Liver (tissue), 8 donors: ENCODE measurements at regions not wholly inside any gene's neighbourhood (a gene's known extent, or its start where the extent isn't known, plus 50 kb on each side); places are given as distances from the start of the nearest gene placed in this dataset.

Source experiments
- DNase-seq: peaks from one replicate; pipeline ENCODE4 v3.0.0-alpha.2; 2017; ENCODE audit warnings: low spot score
- H3K27ac ChIP-seq, 2 donors: one replicate each; pipeline ENCODE4 v1.7.0; 2013; ENCODE audit warnings: inconsistent platforms in 2 of 2, low read length in 2 of 2, control low read depth in 1 of 2, low read depth in 1 of 2, mild to moderate bottlenecking in 1 of 2
- H3K27me3 ChIP-seq, 4 donors: one replicate each; pipeline versions ENCODE4 v1.6.1 to v1.7.0; 2013; ENCODE audit warnings: low read length in 3 of 4, inconsistent platforms in 1 of 4, mild to moderate bottlenecking in 1 of 4, moderate library complexity in 1 of 4; ENCODE audit not compliant: control insufficient read depth in 4 of 4, insufficient read depth in 4 of 4
- H3K36me3 ChIP-seq, 4 donors: one replicate each; pipeline versions ENCODE4 v1.6.1 to v1.7.0; 2013; ENCODE audit warnings: low read length in 3 of 4, mild to moderate bottlenecking in 3 of 4, low read depth in 1 of 4, moderate library complexity in 1 of 4; ENCODE audit not compliant: control insufficient read depth in 4 of 4, insufficient read depth in 3 of 4
- H3K4me1 ChIP-seq, 4 donors: one replicate each; pipeline versions ENCODE4 v1.6.1 to v1.7.0; 2013; ENCODE audit warnings: low read length in 3 of 4, mild to moderate bottlenecking in 3 of 4, moderate library complexity in 1 of 4; ENCODE audit not compliant: control insufficient read depth in 4 of 4, insufficient read depth in 4 of 4
- H3K4me3 ChIP-seq, 3 donors: one replicate each; pipeline versions ENCODE4 v1.6.1 to v1.7.0; 2013; ENCODE audit warnings: low read length in 3 of 3, control low read depth in 1 of 3, low read depth in 1 of 3, mild to moderate bottlenecking in 1 of 3
- H3K9ac ChIP-seq, 2 donors: one replicate each; pipeline ENCODE4 v1.7.0; 2013; ENCODE audit warnings: low read length in 2 of 2, mild to moderate bottlenecking in 2 of 2, moderate library complexity in 2 of 2, control low read depth in 1 of 2, low read depth in 1 of 2
- H3K9me3 ChIP-seq, 4 donors: one replicate each; pipeline versions ENCODE4 v1.6.1 to v1.7.0; 2013; ENCODE audit warnings: low read length in 3 of 4; ENCODE audit not compliant: control insufficient read depth in 4 of 4
- EGR1 ChIP-seq, 2 donors: IDR thresholded peaks; 2 replicates each; pipeline ENCODE4 v1.6.1; 2016 to 2018; ENCODE audit warnings: antibody characterized with exemption in 2 of 2, low read depth in 2 of 2
- FOXA1 ChIP-seq: IDR thresholded peaks from 2 replicates; pipeline ENCODE4 v1.6.1; 2016; ENCODE audit warnings: antibody characterized with exemption
- FOXA2 ChIP-seq: IDR thresholded peaks from 2 replicates; pipeline ENCODE4 v1.6.1; 2016; ENCODE audit warnings: antibody characterized with exemption
- GABPA ChIP-seq, 2 donors: IDR thresholded peaks in 1 of 2; conservative IDR thresholded peaks in 1 of 2; 2 replicates each; pipeline ENCODE4 v1.6.1; 2016; ENCODE audit warnings: antibody characterized with exemption in 2 of 2, mild to moderate bottlenecking in 1 of 2, moderate library complexity in 1 of 2
- HNF4A ChIP-seq, 2 donors: conservative IDR thresholded peaks; 2 replicates each; pipeline ENCODE4 v1.6.1; 2016; ENCODE audit warnings: antibody characterized with exemption in 2 of 2, mild to moderate bottlenecking in 2 of 2
- HNF4G ChIP-seq: IDR thresholded peaks from 2 replicates; pipeline ENCODE4 v1.6.1; 2016; ENCODE audit warnings: antibody characterized with exemption
- JUND ChIP-seq, 2 donors: IDR thresholded peaks; 2 replicates each; pipeline ENCODE4 v1.6.1; 2016; ENCODE audit warnings: antibody characterized with exemption in 2 of 2
- NR2F2 ChIP-seq: IDR thresholded peaks from 2 replicates; pipeline ENCODE4 v1.6.1; 2016; ENCODE audit warnings: antibody characterized with exemption
- RAD21 ChIP-seq, 2 donors: IDR thresholded peaks; 2 replicates each; pipeline ENCODE4 v1.6.1; 2016; ENCODE audit warnings: antibody characterized with exemption in 2 of 2, mild to moderate bottlenecking in 2 of 2
- RXRA ChIP-seq, 2 donors: IDR thresholded peaks; 2 replicates each; pipeline ENCODE4 v1.6.1; 2017 to 2018; ENCODE audit warnings: antibody characterized with exemption in 2 of 2, mild to moderate bottlenecking in 1 of 2
- SP1 ChIP-seq: IDR thresholded peaks from 2 replicates; pipeline ENCODE4 v1.6.1; 2018; ENCODE audit warnings: antibody characterized with exemption, mild to moderate bottlenecking
- TAF1 ChIP-seq: conservative IDR thresholded peaks from 2 replicates; pipeline ENCODE4 v1.6.1; 2016; ENCODE audit warnings: antibody characterized with exemption, mild to moderate bottlenecking
- YY1 ChIP-seq: IDR thresholded peaks from 2 replicates; pipeline ENCODE4 v1.6.1; 2016; ENCODE audit warnings: antibody characterized with exemption, mild to moderate bottlenecking
- WGBS: extraction: QIAGEN DNeasy Blood & Tissue Kit; methylation state at CpG from one replicate; pipeline ENCODE4 v1.1.7; 2013; 5-methylcytosine and 5-hydroxymethylcytosine counted together
- TF ChIP-seq, protein P1 (sequence below): IDR thresholded peaks from 2 replicates; pipeline ENCODE4 v1.6.1; 2016; ENCODE audit warnings: antibody characterized with exemption, mild to moderate bottlenecking
- TF ChIP-seq, protein P2 (sequence below): IDR thresholded peaks from 2 replicates; pipeline ENCODE4 v1.6.1; 2016; ENCODE audit warnings: antibody characterized with exemption
- TF ChIP-seq, protein P3 (sequence below): fragments of 150-350 bp; IDR thresholded peaks from 2 replicates; pipeline ENCODE4 v1.5.1; 2017; ENCODE audit warnings: improper control_type of control experiment, low read depth, low read length; ENCODE audit not compliant: missing input control
- TF ChIP-seq, protein P4 (sequence below): IDR thresholded peaks from 2 replicates; pipeline ENCODE4 v1.6.1; 2016; ENCODE audit warnings: antibody characterized with exemption
- TF ChIP-seq, protein P5 (sequence below): IDR thresholded peaks from 2 replicates; pipeline ENCODE4 v1.6.1; 2016; ENCODE audit warnings: antibody characterized with exemption
- donor health status: healthy.
- donor health status: healthy.
- donor health status: healthy.
- donor health status: healthy.
- donor health status: healthy.

DNA sequence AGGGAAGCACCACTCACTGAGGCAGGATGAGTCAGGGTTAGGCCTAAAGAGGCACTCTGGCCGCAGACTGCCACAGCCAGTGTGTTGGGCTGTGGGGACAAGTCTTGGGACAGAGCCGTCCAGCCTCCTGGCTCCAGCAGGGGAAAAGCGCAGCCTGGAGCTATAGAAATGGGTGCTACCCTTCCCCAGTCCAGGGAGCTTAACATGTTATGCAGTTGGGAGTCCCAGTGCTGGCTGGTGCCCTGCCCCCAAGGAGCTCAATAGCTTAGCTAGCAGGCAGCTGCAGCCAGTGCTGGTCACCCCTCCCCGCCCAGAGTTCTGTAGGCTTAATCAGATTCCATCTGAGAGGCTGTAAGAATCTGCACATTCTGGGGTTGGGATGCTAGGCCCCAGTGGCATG lies 399.6 kb upstream of the TUSC1 start:
- DNase-seq = no peak
- WGBS = 72% methylated on average over 4 of the region's 4 CpGs

DNA sequence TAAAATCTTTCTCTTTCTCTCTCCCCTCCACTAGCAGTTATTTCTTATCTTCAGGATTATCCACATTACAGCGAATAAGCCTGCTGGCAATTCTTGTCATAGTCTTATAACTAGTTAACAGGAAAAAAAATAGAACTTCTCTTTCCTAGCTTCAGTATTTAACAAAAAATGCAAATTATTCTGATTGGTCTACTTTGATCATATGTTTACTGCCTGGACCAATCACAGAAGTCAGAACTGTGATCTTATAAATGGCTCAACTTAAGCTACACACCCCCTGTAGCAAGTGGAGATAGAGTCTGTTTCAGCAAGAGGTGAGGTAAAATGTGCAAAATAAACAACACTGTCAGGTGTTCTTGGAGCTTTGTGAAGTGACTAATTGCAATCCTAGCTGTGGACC lies 389.4 kb upstream of the TUSC1 start:
- H3K36me3 ChIP-seq = no peaks in the 10 kb centered on the region
- no peak overlapping the region for H3K9ac ChIP-seq
- no peaks in the 10 kb centered on the region for H3K4me1 ChIP-seq
- H3K27me3 ChIP-seq = no peaks in the 10 kb centered on the region
- H3K4me3 ChIP-seq = no peak overlapping the region
- WGBS = 77% methylated on average over 1 of the region's 1 CpG
- no peaks in the 10 kb centered on the region for H3K9me3 ChIP-seq
- DNase-seq = no peak
- H3K27ac ChIP-seq = no peak overlapping the region
- TF ChIP-seq, protein P1, sequence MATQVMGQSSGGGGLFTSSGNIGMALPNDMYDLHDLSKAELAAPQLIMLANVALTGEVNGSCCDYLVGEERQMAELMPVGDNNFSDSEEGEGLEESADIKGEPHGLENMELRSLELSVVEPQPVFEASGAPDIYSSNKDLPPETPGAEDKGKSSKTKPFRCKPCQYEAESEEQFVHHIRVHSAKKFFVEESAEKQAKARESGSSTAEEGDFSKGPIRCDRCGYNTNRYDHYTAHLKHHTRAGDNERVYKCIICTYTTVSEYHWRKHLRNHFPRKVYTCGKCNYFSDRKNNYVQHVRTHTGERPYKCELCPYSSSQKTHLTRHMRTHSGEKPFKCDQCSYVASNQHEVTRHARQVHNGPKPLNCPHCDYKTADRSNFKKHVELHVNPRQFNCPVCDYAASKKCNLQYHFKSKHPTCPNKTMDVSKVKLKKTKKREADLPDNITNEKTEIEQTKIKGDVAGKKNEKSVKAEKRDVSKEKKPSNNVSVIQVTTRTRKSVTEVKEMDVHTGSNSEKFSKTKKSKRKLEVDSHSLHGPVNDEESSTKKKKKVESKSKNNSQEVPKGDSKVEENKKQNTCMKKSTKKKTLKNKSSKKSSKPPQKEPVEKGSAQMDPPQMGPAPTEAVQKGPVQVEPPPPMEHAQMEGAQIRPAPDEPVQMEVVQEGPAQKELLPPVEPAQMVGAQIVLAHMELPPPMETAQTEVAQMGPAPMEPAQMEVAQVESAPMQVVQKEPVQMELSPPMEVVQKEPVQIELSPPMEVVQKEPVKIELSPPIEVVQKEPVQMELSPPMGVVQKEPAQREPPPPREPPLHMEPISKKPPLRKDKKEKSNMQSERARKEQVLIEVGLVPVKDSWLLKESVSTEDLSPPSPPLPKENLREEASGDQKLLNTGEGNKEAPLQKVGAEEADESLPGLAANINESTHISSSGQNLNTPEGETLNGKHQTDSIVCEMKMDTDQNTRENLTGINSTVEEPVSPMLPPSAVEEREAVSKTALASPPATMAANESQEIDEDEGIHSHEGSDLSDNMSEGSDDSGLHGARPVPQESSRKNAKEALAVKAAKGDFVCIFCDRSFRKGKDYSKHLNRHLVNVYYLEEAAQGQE = no peak
- TF ChIP-seq RXRA (IDR thresholded peaks at IDR 0.05) (no peak), FOXA2 (no peak), TAF1 (no peak)

More for the DNA sequence above, 399.6 kb upstream of the TUSC1 start:
- no peak overlapping the region for H3K4me3 ChIP-seq
- H3K9ac ChIP-seq = no peak overlapping the region
- no peaks in the 10 kb centered on the region for H3K27me3 ChIP-seq
- H3K4me1 ChIP-seq = no peaks in the 10 kb centered on the region
- H3K9me3 ChIP-seq = peaks cover 0 to 19% (median 1%) of the 10 kb centered on the region in 4 donors
- H3K27ac ChIP-seq = no peak overlapping the region
- no peaks in the 10 kb centered on the region for H3K36me3 ChIP-seq
- TF ChIP-seq FOXA1 (no peak), JUND (IDR thresholded peaks at IDR 0.05) (no peak), RAD21 (IDR thresholded peaks at IDR 0.05) (no peak), RXRA (IDR thresholded peaks at IDR 0.05) (no peak), FOXA2 (no peak), EGR1 (IDR thresholded peaks at IDR 0.05; ENCODE audit: low read depth in 2 of 2) (no peak), TAF1 (no peak), SP1 (no peak), NR2F2 (no peak), GABPA (IDR thresholded peaks at IDR 0.05 in 1 of 2, conservative IDR thresholded peaks at IDR 0.05 in 1 of 2) (no peak), HNF4G (no peak), YY1 (no peak), HNF4A (conservative IDR thresholded peaks at IDR 0.05) (no peak)
- TF ChIP-seq, protein P2, sequence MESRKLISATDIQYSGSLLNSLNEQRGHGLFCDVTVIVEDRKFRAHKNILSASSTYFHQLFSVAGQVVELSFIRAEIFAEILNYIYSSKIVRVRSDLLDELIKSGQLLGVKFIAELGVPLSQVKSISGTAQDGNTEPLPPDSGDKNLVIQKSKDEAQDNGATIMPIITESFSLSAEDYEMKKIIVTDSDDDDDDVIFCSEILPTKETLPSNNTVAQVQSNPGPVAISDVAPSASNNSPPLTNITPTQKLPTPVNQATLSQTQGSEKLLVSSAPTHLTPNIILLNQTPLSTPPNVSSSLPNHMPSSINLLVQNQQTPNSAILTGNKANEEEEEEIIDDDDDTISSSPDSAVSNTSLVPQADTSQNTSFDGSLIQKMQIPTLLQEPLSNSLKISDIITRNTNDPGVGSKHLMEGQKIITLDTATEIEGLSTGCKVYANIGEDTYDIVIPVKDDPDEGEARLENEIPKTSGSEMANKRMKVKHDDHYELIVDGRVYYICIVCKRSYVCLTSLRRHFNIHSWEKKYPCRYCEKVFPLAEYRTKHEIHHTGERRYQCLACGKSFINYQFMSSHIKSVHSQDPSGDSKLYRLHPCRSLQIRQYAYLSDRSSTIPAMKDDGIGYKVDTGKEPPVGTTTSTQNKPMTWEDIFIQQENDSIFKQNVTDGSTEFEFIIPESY = no peak
- TF ChIP-seq, protein P1 = no peak
- TF ChIP-seq, protein P3, sequence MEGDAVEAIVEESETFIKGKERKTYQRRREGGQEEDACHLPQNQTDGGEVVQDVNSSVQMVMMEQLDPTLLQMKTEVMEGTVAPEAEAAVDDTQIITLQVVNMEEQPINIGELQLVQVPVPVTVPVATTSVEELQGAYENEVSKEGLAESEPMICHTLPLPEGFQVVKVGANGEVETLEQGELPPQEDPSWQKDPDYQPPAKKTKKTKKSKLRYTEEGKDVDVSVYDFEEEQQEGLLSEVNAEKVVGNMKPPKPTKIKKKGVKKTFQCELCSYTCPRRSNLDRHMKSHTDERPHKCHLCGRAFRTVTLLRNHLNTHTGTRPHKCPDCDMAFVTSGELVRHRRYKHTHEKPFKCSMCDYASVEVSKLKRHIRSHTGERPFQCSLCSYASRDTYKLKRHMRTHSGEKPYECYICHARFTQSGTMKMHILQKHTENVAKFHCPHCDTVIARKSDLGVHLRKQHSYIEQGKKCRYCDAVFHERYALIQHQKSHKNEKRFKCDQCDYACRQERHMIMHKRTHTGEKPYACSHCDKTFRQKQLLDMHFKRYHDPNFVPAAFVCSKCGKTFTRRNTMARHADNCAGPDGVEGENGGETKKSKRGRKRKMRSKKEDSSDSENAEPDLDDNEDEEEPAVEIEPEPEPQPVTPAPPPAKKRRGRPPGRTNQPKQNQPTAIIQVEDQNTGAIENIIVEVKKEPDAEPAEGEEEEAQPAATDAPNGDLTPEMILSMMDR = no peak
- TF ChIP-seq, protein P4, sequence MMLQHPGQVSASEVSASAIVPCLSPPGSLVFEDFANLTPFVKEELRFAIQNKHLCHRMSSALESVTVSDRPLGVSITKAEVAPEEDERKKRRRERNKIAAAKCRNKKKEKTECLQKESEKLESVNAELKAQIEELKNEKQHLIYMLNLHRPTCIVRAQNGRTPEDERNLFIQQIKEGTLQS = no peak
- TF ChIP-seq, protein P5, sequence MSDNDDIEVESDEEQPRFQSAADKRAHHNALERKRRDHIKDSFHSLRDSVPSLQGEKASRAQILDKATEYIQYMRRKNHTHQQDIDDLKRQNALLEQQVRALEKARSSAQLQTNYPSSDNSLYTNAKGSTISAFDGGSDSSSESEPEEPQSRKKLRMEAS = no peak
